SK-N-MC (cell line): ENCODE measurements at regions not wholly inside any gene's neighbourhood (a gene's known extent, or its start where the extent isn't known, plus 50 kb on each side); places are given as distances from the start of the nearest gene placed in this dataset.

Experiments
- EZH2 ChIP-seq: fragments of 200-600 bp; sonication (generic); IDR thresholded peaks from one replicate; pipeline ENCODE4 v1.6.1; 2017; ENCODE audit warnings: antibody characterized with exemption
- POLR2AphosphoS5 ChIP-seq: IDR thresholded peaks from 2 replicates; pipeline ENCODE4 v1.6.1; 2012; ENCODE audit warnings: mild to moderate bottlenecking, low read depth, low read length, borderline replicate concordance

DNA sequence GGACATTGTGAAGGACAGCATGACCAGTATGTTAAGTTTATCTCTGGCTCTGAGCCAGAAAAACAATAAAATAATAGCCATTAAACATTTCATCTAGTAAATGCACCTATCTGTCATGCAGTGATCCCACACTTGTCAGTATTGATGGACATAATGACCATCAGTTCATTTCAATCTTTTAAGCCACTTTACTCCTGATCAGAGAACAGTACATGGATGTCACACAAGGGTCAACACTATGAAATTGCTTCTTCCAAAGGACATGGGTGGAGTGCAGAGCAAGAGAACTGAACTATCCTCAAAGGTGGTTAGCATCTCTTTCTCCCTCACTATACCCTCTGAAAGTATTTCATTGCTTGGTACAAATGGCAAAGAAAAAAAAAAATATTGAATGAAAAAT lies 816.0 kb upstream of the GYPC start:
- TF ChIP-seq POLR2AphosphoS5 (no peak), EZH2 (no peak)
